H1 (cell line): ENCODE measurements at regions not wholly inside any gene's neighbourhood (a gene's known extent, or its start where the extent isn't known, plus 50 kb on each side); places are given as distances from the start of the nearest gene placed in this dataset.

ENCODE experiments used
- CEBPB ChIP-seq: IDR thresholded peaks from 2 replicates; pipeline ENCODE4 v1.6.1; 2012; ENCODE audit warnings: low read depth, low read length
- CHD1 ChIP-seq: IDR thresholded peaks from 2 replicates; pipeline ENCODE4 v1.6.1; 2012; ENCODE audit warnings: low read depth, low read length, improper control_type of control experiment
- CHD2 ChIP-seq: IDR thresholded peaks from 2 replicates; pipeline ENCODE4 v1.6.1; 2012; ENCODE audit warnings: low read length, improper control_type of control experiment
- CTCF ChIP-seq, 3 experiments: IDR thresholded peaks; 1 replicate in 2 of 3; 2 replicates in 1 of 3; pipeline versions ENCODE4 v1.5.1 to v1.6.1; 2011; ENCODE audit warnings: low read length in 3 of 3, mild to moderate bottlenecking in 3 of 3, inconsistent platforms in 2 of 3, low read depth in 1 of 3, moderate library complexity in 1 of 3; ENCODE audit not compliant: insufficient read depth in 1 of 3; ENCODE audit errors: control extremely low read depth in 1 of 3
- EP300 ChIP-seq, 2 experiments: IDR thresholded peaks; 1 replicate in 1 of 2; 2 replicates in 1 of 2; pipeline ENCODE4 v1.6.1; 2011 to 2012; ENCODE audit warnings: low read depth in 2 of 2, low read length in 2 of 2, mild to moderate bottlenecking in 2 of 2, borderline replicate concordance in 1 of 2, inconsistent platforms in 1 of 2, moderate library complexity in 1 of 2
- EZH2 ChIP-seq: fragments of 200-600 bp; sonication (generic); IDR thresholded peaks from 2 replicates; pipeline ENCODE4 v1.7.1; 2012; ENCODE audit warnings: low read depth, mild to moderate bottlenecking, moderate library complexity, low read length, inconsistent platforms; ENCODE audit not compliant: severe bottlenecking
- JUN ChIP-seq: IDR thresholded peaks from 2 replicates; pipeline ENCODE4 v1.6.1; 2011; ENCODE audit warnings: low read depth, mild to moderate bottlenecking, improper control_type of control experiment, low read length
- NRF1 ChIP-seq: IDR thresholded peaks from 2 replicates; pipeline ENCODE4 v1.6.1; 2011; ENCODE audit warnings: mild to moderate bottlenecking, low read depth, low read length, improper control_type of control experiment
- POLR2A ChIP-seq, 2 experiments: IDR thresholded peaks; 1 replicate in 1 of 2; 2 replicates in 1 of 2; pipeline ENCODE4 v1.6.1; 2011; ENCODE audit warnings: low read depth in 2 of 2, low read length in 2 of 2, mild to moderate bottlenecking in 2 of 2; ENCODE audit errors: control extremely low read depth in 1 of 2
- RAD21 ChIP-seq, 2 experiments: IDR thresholded peaks in 1 of 2; conservative IDR thresholded peaks in 1 of 2; 2 replicates each; pipeline ENCODE4 v1.6.1; 2011; ENCODE audit warnings: low read depth in 2 of 2, low read length in 2 of 2, improper control_type of control experiment in 1 of 2, inconsistent platforms in 1 of 2, mild to moderate bottlenecking in 1 of 2, moderate library complexity in 1 of 2
- RFX5 ChIP-seq: IDR thresholded peaks from 2 replicates; pipeline ENCODE4 v1.6.1; 2011; ENCODE audit warnings: low read depth, low read length, improper control_type of control experiment, borderline replicate concordance
- SP1 ChIP-seq: IDR thresholded peaks from 2 replicates; pipeline ENCODE4 v1.6.1; 2011; ENCODE audit warnings: low read depth, low read length
- ZNF274 ChIP-seq: IDR thresholded peaks from 2 replicates; pipeline ENCODE4 v1.7.0; 2012; ENCODE audit warnings: low read length, borderline replicate concordance; ENCODE audit errors: extremely low read depth

GRCh38 chr2:136242687-136243277 lies 124.8 kb upstream of the CXCR4 start:
- no peak for TF ChIP-seq EZH2
- no peak for TF ChIP-seq POLR2A (IDR thresholded peaks at IDR 0.05; ENCODE audit: control extremely low read depth in 1 of 2, low read depth in 2 of 2, low read length in 2 of 2)
- TF ChIP-seq CTCF (IDR thresholded peaks at IDR 0.05; ENCODE audit: control extremely low read depth in 1 of 3, insufficient read depth in 1 of 3, low read depth in 1 of 3, low read length in 3 of 3): no peak
- no peak for TF ChIP-seq JUN
- TF ChIP-seq RFX5: no peak
- no peak for TF ChIP-seq CHD2
- no peak for TF ChIP-seq NRF1
- no peak for TF ChIP-seq EP300 (IDR thresholded peaks at IDR 0.05; ENCODE audit: borderline replicate concordance in 1 of 2, low read depth in 2 of 2, low read length in 2 of 2)
- no peak for TF ChIP-seq CEBPB
- TF ChIP-seq CHD1: no peak
- no peak for TF ChIP-seq RAD21 (IDR thresholded peaks at IDR 0.05 in 1 of 2, conservative IDR thresholded peaks at IDR 0.05 in 1 of 2; ENCODE audit: low read depth in 2 of 2, low read length in 2 of 2)
- TF ChIP-seq ZNF274: no peak
- no peak for TF ChIP-seq SP1
